Sigmoid colon (tissue), 4 donors: ENCODE measurements at regions not wholly inside any gene's neighbourhood (a gene's known extent, or its start where the extent isn't known, plus 50 kb on each side); places are given as distances from the start of the nearest gene placed in this dataset.

Experiments used
- POLR2A ChIP-seq, 2 donors: fragments of 450-650 bp; IDR thresholded peaks; one replicate each; pipeline ENCODE4 v1.6.1; 2016; ENCODE audit warnings: antibody characterized with exemption in 2 of 2, mild to moderate bottlenecking in 2 of 2, moderate library complexity in 2 of 2
- POLR2AphosphoS5 ChIP-seq, 4 donors: sonication (generic); formaldehyde crosslinking; IDR thresholded peaks; one replicate each; pipeline ENCODE4 v1.6.1; 2017; ENCODE audit warnings: antibody characterized with exemption in 4 of 4
- TF ChIP-seq, protein P1 (sequence below), 4 experiments: fragments of 450-650 bp in 3 of 4; fragments of 200-600 bp in 1 of 4; IDR thresholded peaks; one replicate each; pipeline ENCODE4 v1.5.1; 2016 to 2019; ENCODE audit warnings: antibody characterized with exemption in 4 of 4, mild to moderate bottlenecking in 3 of 4, moderate library complexity in 2 of 4

DNA sequence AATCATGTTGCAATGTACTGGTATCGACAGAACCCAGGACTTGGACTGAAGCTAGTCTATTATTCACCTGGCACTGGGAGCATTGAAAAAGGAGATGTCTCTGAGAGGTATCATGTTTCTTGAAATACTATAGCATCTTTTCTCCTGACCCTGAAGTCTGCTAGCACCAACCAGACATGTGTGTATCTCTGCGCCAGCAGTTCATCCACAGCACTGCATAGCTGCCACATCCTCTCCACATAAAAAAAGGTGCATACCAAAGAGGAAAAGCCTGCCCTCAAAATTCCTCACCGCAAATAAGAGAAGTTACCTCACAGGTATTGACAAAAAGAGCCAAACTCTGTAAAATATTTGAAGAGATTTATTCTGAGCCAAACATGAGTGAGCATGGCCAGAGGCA, 99.5 kb upstream of the PRSS3 start:
- TF ChIP-seq, protein P1, sequence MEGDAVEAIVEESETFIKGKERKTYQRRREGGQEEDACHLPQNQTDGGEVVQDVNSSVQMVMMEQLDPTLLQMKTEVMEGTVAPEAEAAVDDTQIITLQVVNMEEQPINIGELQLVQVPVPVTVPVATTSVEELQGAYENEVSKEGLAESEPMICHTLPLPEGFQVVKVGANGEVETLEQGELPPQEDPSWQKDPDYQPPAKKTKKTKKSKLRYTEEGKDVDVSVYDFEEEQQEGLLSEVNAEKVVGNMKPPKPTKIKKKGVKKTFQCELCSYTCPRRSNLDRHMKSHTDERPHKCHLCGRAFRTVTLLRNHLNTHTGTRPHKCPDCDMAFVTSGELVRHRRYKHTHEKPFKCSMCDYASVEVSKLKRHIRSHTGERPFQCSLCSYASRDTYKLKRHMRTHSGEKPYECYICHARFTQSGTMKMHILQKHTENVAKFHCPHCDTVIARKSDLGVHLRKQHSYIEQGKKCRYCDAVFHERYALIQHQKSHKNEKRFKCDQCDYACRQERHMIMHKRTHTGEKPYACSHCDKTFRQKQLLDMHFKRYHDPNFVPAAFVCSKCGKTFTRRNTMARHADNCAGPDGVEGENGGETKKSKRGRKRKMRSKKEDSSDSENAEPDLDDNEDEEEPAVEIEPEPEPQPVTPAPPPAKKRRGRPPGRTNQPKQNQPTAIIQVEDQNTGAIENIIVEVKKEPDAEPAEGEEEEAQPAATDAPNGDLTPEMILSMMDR (IDR thresholded peaks at IDR 0.05), result no peak
- no peak for TF ChIP-seq POLR2AphosphoS5 (IDR thresholded peaks at IDR 0.05)
- no peak for TF ChIP-seq POLR2A (IDR thresholded peaks at IDR 0.05)
